SKM-1 (cell line): ENCODE measurements at regions not wholly inside any gene's neighbourhood (a gene's known extent, or its start where the extent isn't known, plus 50 kb on each side); places are given as distances from the start of the nearest gene placed in this dataset.
"Not testable (repeated sequence)": the region's sequence is repeated elsewhere in the genome, so short reads cannot be mapped to it uniquely, and the experiment has no call there.

Experiments
- DNase-seq: peaks from one replicate; lab custom pipeline; 2025; ENCODE audit not compliant: unreplicated experiment; lab: John Stamatoyannopoulos, UW

DNA sequence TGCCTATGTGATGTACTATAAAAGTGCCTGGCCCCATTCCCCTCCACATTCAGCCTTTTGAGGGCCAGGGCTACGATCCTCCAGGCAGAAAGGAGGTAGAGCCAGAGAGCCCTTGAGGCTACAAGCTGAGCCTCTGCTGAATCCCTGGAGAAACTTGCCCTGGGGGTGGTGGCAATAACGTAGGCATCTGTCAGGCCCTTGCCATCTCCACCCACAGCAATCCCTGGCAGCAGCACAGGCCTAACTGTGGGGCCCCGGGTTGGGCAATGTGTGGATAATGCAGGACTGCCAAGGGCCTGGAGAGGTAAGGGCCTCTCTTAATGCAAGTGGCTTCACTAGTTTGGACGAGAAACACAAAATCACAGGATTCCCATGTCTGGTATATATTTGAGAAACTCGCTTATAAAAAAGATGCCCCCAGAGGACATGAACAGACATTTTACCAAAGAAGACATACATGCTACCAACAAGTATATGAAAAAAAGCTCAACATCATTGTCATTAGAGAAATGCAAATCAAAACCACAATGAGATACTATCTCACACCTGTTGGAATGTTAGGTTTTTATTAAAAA, 99.0 kb downstream of the QRSL1 start:
- DNase-seq = no peak

DNA sequence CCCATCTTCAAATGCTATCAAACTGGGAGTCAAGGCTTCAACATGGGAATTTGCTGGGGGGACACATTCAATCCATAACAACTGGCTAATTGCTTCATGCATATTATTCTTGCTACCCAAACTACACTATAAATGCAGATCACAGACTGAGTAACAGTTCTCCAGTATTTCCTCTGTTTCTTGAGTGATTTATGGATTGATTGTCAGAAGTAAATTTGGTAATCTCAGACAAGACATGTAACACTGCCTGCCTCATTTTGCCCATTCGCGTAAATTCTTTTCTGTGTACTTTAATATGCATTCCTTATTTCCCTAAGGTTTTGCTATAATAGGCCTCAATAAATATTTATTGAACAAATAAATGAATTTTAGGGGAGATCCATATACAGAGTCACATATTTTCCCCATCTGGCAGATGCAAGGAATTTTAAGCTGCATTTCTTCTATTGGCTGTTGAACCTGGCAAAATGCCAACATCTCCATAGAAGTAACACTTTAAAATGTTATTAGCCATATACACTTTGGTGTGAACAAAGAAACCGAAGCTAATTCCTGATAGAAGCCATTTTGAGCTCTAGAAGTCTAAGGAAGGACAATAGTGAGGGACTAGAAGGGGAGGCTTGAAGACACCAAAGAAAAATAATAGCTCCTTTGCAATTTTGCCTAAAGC, 98.2 kb downstream of the QRSL1 start:
- no peak for DNase-seq

DNA sequence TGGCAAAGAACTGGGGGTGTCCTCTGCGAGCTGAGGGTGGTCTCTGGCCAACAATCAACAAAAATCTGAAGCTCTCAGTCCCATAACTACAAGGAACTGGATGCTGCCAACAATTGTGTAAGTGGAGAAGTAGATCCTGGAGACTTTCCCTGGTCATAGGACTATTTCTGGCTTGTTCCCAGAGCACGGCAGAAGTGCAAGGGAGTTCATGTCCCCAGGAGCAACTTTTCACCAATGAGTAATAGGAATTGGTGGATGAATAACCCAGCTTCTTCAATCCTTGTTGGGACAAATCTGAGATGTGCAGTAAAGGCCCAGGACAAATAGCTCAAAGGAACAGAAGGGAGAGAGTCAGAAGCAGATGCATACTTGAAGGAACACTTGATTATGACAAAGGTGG, 95.5 kb downstream of the QRSL1 start:
- DNase-seq = no peak

DNA sequence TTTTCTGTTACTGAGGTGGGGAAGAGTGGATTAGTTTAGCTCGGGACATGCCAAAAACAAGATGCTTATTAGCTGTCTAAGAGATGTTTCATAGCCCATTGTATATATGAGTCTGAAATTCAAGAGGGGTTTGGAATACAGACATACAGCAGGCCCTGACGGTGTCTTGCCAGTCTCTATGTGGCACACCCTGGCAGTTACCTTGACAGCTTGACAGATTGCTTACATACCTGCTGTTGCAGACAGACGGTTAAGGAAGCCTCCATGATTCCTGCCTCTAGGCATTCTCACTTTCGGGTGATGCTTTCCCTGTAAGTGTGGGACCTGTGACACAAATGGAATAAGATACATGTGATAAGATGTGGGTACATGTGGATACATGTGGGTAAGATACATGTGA, 95.0 kb downstream of the QRSL1 start:
- no peak for DNase-seq

DNA sequence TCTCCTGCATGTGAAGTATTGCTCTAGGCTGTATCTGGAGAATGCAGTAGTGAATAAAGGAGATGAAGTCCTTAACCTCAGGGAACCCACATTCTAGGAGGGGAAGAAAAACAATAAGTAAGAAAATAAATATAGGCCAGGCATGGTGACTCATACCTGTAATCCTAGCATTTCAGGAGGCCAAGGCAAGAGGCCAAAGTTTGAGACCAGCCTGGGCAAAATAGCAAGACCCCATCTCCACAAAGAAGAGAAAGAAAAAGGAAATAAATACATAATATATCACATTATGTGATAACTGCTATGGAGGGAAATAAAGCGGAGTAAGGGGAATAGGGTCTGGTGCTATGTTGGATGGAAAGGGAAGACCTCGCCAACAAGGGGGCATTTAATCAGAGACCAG, 94.0 kb downstream of the QRSL1 start:
- not testable (repeated sequence) for DNase-seq

DNA sequence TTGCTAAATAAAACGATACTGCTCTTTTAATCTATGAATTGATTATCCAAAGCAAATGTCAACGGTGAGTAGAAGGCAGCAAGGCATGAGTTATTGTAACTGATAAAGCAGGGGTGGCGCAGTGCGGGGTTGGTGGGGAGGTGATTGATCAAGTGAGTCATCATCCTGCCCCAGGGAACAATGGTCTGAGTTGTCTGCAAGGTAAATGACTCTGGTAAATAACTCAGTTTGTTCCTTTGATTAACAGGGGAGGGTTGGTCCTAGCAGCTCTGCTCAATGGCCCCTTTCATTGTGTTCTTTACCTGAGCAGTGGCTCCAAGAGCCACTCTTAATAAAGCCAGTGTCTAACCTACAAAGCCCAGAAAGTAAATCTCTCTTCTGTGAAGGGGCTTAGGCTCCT, 91.8 kb downstream of the QRSL1 start:
- DNase-seq = not testable (repeated sequence)
